ENCODE measurements at regions not wholly inside any gene's neighbourhood (a gene's known extent, or its start where the extent isn't known, plus 50 kb on each side); places are given as distances from the start of the nearest gene placed in this dataset.

DNA sequence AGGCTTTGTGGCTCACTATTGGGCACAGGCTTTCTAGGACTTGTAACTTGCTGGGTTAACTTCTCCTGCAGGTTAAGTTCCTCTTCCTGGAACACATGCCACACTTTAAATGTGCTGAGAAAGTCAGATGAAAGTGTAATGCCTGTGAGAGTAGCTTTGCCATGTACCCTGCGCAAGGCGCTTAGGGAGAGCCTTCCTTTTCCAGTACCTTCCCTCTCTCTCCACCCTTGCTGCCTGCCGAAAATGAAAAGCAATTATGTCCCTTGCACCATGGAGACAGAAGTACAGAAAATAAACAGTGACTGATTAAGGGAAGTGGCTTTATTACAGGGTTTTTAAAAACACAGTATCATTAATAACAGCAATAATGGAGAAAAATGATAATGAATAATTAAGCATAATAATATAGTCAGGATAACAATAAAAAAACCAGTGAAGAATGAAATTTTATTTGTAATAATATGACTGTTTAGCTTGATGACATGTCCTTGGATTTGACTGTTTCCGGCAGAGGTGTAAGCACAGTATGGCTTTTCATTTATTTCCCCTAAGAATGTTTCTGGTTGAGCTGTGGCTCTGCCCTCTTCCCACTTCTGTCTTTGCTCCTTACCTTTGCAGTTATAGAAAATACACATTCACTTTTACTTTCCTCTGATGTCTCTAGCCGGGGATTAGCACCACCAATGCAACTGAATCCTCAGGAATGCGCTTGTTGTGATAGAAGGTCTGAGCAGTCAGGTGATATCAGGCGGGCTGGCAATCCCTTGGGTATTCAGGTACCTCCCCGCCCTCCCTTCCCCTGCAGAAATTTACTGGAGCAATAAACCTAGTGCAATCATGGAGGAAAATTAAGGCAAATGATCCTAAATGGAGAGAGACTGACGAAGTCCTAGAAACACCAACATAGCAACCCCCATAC, 472.3 kb upstream of the CITED2 start:
- no peaks in the 10 kb centered on the region for H3K36me3 ChIP-seq
- H3K27me3 ChIP-seq (replicated peaks; ENCODE audit: insufficient read depth): no peaks in the 10 kb centered on the region
- no peak for DNase-seq (ENCODE audit: low spot score)
- H3K4me1 ChIP-seq (replicated peaks): no peaks in the 10 kb centered on the region
- 68% methylated on average over 9 of the region's 9 CpGs for WGBS
- TF ChIP-seq POLR2A (IDR thresholded peaks at IDR 0.05): no peak
- TF ChIP-seq POLR2AphosphoS5 (IDR thresholded peaks at IDR 0.05): no peak
- TF ChIP-seq, protein P1, sequence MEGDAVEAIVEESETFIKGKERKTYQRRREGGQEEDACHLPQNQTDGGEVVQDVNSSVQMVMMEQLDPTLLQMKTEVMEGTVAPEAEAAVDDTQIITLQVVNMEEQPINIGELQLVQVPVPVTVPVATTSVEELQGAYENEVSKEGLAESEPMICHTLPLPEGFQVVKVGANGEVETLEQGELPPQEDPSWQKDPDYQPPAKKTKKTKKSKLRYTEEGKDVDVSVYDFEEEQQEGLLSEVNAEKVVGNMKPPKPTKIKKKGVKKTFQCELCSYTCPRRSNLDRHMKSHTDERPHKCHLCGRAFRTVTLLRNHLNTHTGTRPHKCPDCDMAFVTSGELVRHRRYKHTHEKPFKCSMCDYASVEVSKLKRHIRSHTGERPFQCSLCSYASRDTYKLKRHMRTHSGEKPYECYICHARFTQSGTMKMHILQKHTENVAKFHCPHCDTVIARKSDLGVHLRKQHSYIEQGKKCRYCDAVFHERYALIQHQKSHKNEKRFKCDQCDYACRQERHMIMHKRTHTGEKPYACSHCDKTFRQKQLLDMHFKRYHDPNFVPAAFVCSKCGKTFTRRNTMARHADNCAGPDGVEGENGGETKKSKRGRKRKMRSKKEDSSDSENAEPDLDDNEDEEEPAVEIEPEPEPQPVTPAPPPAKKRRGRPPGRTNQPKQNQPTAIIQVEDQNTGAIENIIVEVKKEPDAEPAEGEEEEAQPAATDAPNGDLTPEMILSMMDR (IDR thresholded peaks at IDR 0.05): no peak
- no peak overlapping the region for H3K27ac ChIP-seq
- no peaks in the 10 kb centered on the region for H3K9me3 ChIP-seq
- no peak overlapping the region for H3K4me3 ChIP-seq
- intact Hi-C loops (cut with DNase I): no loop called here

DNA sequence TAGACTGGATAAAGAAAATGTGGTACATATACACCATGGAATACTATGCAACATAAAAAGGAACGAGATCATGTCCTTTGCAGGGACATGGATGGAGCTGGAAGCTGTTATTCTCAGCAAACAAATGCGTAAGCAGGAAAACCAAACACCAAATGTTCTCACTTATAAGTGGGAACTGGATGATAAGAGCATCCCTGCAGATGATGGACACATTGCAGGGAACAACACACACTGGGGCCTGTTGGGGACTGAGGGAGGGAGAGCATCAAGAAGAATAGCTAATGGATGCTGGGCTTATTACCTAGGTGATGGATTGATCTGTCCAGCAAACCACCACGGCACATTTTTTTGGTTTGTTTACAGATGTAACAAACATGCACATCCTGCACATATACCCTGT, 470.5 kb upstream of the CITED2 start:
- intact Hi-C loops (cut with DNase I): no loop called here
- Histone ChIP-seq H3K27me3 (replicated peaks; ENCODE audit: insufficient read depth) (no peaks in the 10 kb centered on the region), H3K27ac (no peak overlapping the region), H3K4me1 (replicated peaks) (no peaks in the 10 kb centered on the region), H3K4me3 (no peak overlapping the region), H3K36me3 (no peaks in the 10 kb centered on the region), H3K9me3 (no peaks in the 10 kb centered on the region)
- DNase-seq (ENCODE audit: low spot score): no peak
- no peak for TF ChIP-seq POLR2A (IDR thresholded peaks at IDR 0.05)
- no peak for TF ChIP-seq POLR2AphosphoS5 (IDR thresholded peaks at IDR 0.05)
- TF ChIP-seq, protein P1 (IDR thresholded peaks at IDR 0.05): no peak
- 93% methylated on average over 3 of the region's 3 CpGs for WGBS

DNA sequence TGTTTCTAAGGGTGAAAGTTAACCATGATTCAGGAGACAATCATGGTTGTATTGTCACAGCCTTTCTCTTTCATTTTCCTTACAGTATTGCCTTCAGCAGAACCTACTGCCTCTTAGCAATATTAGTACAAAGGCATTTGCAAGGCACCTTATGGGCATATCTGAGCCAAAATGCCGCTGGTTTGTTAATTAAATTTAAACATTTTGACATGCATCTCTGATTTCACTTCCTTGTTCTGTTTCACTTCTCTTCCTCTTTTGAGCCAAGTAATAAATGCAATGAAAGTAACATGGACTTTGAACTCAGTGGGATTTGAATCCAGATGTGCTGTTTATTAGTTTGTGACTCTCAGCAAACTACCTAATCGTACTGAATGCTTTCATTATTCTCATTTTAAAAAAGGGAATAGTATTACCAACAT, 467.4 kb upstream of the CITED2 start:
- Histone ChIP-seq H3K4me1 (replicated peaks) (no peaks in the 10 kb centered on the region), H3K9me3 (no peaks in the 10 kb centered on the region), H3K27me3 (replicated peaks; ENCODE audit: insufficient read depth) (no peaks in the 10 kb centered on the region), H3K4me3 (no peak overlapping the region), H3K36me3 (no peaks in the 10 kb centered on the region), H3K27ac (no peak overlapping the region)
- DNase-seq (ENCODE audit: low spot score): no peak
- WGBS: 43% methylated on average over 2 of the region's 2 CpGs
- no peak for TF ChIP-seq POLR2AphosphoS5 (IDR thresholded peaks at IDR 0.05)
- TF ChIP-seq, protein P1 (IDR thresholded peaks at IDR 0.05): no peak
- TF ChIP-seq POLR2A (IDR thresholded peaks at IDR 0.05): no peak
- intact Hi-C loops (cut with DNase I): no loop called here

DNA sequence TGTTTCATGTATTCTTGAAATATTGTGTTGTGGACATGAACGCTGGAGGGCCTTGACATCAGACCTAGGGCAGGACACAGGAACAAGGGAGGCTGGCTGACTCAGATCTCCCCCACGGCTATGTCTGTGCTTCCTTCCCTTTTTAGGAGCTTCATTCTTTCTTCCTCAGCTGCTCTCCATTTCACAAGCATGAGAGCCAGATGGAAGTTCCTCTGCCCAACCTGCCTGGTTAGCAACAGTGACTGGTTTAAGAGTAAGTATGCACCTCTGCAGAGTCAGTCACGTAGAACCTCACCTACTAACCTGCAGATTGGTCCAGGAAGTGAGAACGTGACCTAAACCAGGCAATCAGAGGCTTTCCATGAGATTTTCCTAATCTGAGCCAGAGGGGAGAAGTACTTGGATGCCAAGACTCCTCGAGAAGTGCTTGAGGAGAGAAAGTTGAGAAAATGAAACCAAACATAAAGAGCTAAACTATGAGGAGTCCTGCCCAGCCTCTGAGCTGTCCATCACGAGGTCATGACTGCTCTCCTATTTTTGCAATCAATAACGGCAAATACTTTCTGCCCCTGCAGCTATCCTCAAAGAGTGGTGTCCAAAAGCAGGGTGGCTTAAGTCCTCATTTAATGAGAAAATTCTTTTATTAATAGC, 465.2 kb upstream of the CITED2 start:
- no peaks in the 10 kb centered on the region for H3K9me3 ChIP-seq
- TF ChIP-seq, protein P1 (IDR thresholded peaks at IDR 0.05): no peak
- TF ChIP-seq POLR2AphosphoS5 (IDR thresholded peaks at IDR 0.05) (no peak), POLR2A (IDR thresholded peaks at IDR 0.05) (no peak)
- no peaks in the 10 kb centered on the region for H3K36me3 ChIP-seq
- no peak for DNase-seq (ENCODE audit: low spot score)
- H3K27ac ChIP-seq: no peak overlapping the region
- no peaks in the 10 kb centered on the region for H3K4me1 ChIP-seq (replicated peaks)
- intact Hi-C loops (cut with DNase I): no loop called here
- H3K27me3 ChIP-seq (replicated peaks; ENCODE audit: insufficient read depth): no peaks in the 10 kb centered on the region
- WGBS: 88% methylated on average over 7 of the region's 7 CpGs
- H3K4me3 ChIP-seq: no peak overlapping the region
